Small intestine (tissue), 7 donors: ENCODE measurements at regions not wholly inside any gene's neighbourhood (a gene's known extent, or its start where the extent isn't known, plus 50 kb on each side); places are given as distances from the start of the nearest gene placed in this dataset.

Experiments
- DNase-seq, 2 donors: peaks; one replicate each; pipeline versions ENCODE4 v3.0.0 to v3.0.0-alpha.2; 2013
- FAIRE-seq: peaks from 2 replicates; lab custom pipeline; 2012; peaks lifted over from hg19 to GRCh38; lab: Jason Lieb, UNC
- H3K27ac ChIP-seq, 3 donors: one replicate each; pipeline ENCODE4 v1.5.1; 2013; ENCODE audit warnings: low read length in 2 of 3, mild to moderate bottlenecking in 2 of 3, control low read depth in 1 of 3, inconsistent platforms in 1 of 3, low read depth in 1 of 3, moderate library complexity in 1 of 3
- H3K27me3 ChIP-seq, 3 donors: one replicate each; pipeline ENCODE4 v1.6.1; 2013; ENCODE audit warnings: low read length in 3 of 3, inconsistent platforms in 1 of 3; ENCODE audit not compliant: control insufficient read depth in 3 of 3, insufficient read depth in 3 of 3
- H3K36me3 ChIP-seq, 3 donors: one replicate each; pipeline ENCODE4 v1.6.1; 2013; ENCODE audit warnings: low read length in 3 of 3, inconsistent platforms in 1 of 3, low read depth in 1 of 3, mild to moderate bottlenecking in 1 of 3, moderate library complexity in 1 of 3; ENCODE audit not compliant: control insufficient read depth in 3 of 3, insufficient read depth in 2 of 3
- H3K4me1 ChIP-seq, 3 donors: one replicate each; pipeline ENCODE4 v1.6.1; 2013; ENCODE audit warnings: low read length in 2 of 3, inconsistent platforms in 1 of 3, low read depth in 1 of 3, mild to moderate bottlenecking in 1 of 3, moderate library complexity in 1 of 3; ENCODE audit not compliant: control insufficient read depth in 3 of 3, insufficient read depth in 2 of 3
- H3K4me3 ChIP-seq, 3 donors: one replicate each; pipeline ENCODE4 v1.5.1; 2013; ENCODE audit warnings: low read length in 3 of 3, control low read depth in 1 of 3, inconsistent platforms in 1 of 3, low read depth in 1 of 3, mild to moderate bottlenecking in 1 of 3, moderate library complexity in 1 of 3
- H3K9me3 ChIP-seq, 2 donors: one replicate each; pipeline ENCODE4 v1.6.1; 2013; ENCODE audit warnings: low read depth in 1 of 2, low read length in 1 of 2; ENCODE audit not compliant: control insufficient read depth in 2 of 2, insufficient read depth in 1 of 2
- WGBS, 3 donors: extraction: QIAGEN DNeasy Blood & Tissue Kit; methylation state at CpG; one replicate each; pipeline ENCODE4 v1.1.7; 2013; 5-methylcytosine and 5-hydroxymethylcytosine counted together
- donor health status: healthy with polysubstance abuse.
- donor health status: control.
- donor health status: control.
- donor health status: Bipolar disorder and iron deficiency.
- donor health status: healthy.

- Histone ChIP-seq H3K27me3 (no peaks in the 10 kb centered on the region), H3K9me3 (peaks cover 0 to 14% of the 10 kb centered on the region in 2 donors), H3K4me3 (no peak overlapping the region), H3K27ac (no peak overlapping the region), H3K4me1 (peaks cover 0 to 23% (median 0%) of the 10 kb centered on the region in 3 donors), H3K36me3 (peaks cover 0 to 2% (median 0%) of the 10 kb centered on the region in 3 donors)
- FAIRE-seq (no peak), DNase-seq (no peak)
Observed at GRCh38 chr20:19866070-19866469, 108.0 kb downstream of the RIN2 start.

- DNase-seq = no peak
- H3K36me3 ChIP-seq = peaks cover 0 to 2% (median 0%) of the 10 kb centered on the region in 3 donors
- H3K27ac ChIP-seq = no peak overlapping the region
- whole genome bisulfite sequencing, 3 donors = 82 to 91% (median 91%) methylated on average over 2 of the region's 2 CpGs
- no peak overlapping the region for H3K4me3 ChIP-seq
- H3K27me3 ChIP-seq = no peaks in the 10 kb centered on the region
- H3K9me3 ChIP-seq = peaks cover 0 to 14% of the 10 kb centered on the region in 2 donors
- peaks cover 0 to 15% (median 0%) of the 10 kb centered on the region in 3 donors for H3K4me1 ChIP-seq
- no peak for FAIRE-seq
Observed at GRCh38 chr20:19867074-19867473, 109.0 kb downstream of the RIN2 start.

GRCh38 chr20:19867940-19868371 is 109.9 kb downstream of the RIN2 start:
- H3K27me3 ChIP-seq = no peaks in the 10 kb centered on the region
- 81 to 89% (median 88%) methylated on average over 13 of the region's 13 CpGs for WGBS, 3 donors
- H3K9me3 ChIP-seq = peaks cover 0 to 14% of the 10 kb centered on the region in 2 donors
- FAIRE-seq (no peak), DNase-seq (peak in 1 of 2 donors; percentile 28)
- peaks cover 0 to 15% (median 0%) of the 10 kb centered on the region in 3 donors for H3K4me1 ChIP-seq
- peaks cover 0 to 4% (median 0%) of the 10 kb centered on the region in 3 donors for H3K36me3 ChIP-seq
- no peak overlapping the region for H3K4me3 ChIP-seq
- peak overlapping the region in 1 of 3 donors; percentile 68 for H3K27ac ChIP-seq

GRCh38 chr20:19868441-19868840 is 110.4 kb downstream of the RIN2 start:
- no peak overlapping the region for H3K4me3 ChIP-seq
- WGBS, 3 donors = 74 to 90% (median 84%) methylated on average over 6 of the region's 6 CpGs
- H3K27me3 ChIP-seq = no peaks in the 10 kb centered on the region
- peak in 1 of 2 donors; percentile 70 for DNase-seq
- H3K9me3 ChIP-seq = peaks cover 0 to 14% of the 10 kb centered on the region in 2 donors
- peaks cover 0 to 15% (median 0%) of the 10 kb centered on the region in 3 donors for H3K4me1 ChIP-seq
- H3K27ac ChIP-seq = peak overlapping the region in 1 of 3 donors; percentile 68
- H3K36me3 ChIP-seq = peaks cover 0 to 4% (median 0%) of the 10 kb centered on the region in 3 donors
- no peak for FAIRE-seq

- DNase-seq (no peak), FAIRE-seq (no peak)
- no peaks in the 10 kb centered on the region for H3K27me3 ChIP-seq
- H3K27ac ChIP-seq = no peak overlapping the region
- no peak overlapping the region for H3K4me3 ChIP-seq
- H3K4me1 ChIP-seq = peaks cover 0 to 18% (median 0%) of the 10 kb centered on the region in 3 donors
- WGBS, 3 donors = 82 to 97% (median 83%) methylated on average over 3 of the region's 3 CpGs
- peaks cover 0 to 8% (median 0%) of the 10 kb centered on the region in 3 donors for H3K36me3 ChIP-seq
- peaks cover 0 to 10% of the 10 kb centered on the region in 2 donors for H3K9me3 ChIP-seq
Observed at GRCh38 chr20:19872001-19872400, 113.9 kb downstream of the RIN2 start.

- 62 to 74% (median 65%) methylated on average over 2 of the region's 2 CpGs for WGBS, 3 donors
- no peak for FAIRE-seq
Observed at GRCh38 chr20:19874040-19874727, 116.1 kb downstream of the RIN2 start.

GRCh38 chr20:19875376-19876221 is 117.5 kb downstream of the RIN2 start:
- WGBS, 3 donors = 58 to 84% (median 69%) methylated on average over 11 of the region's 11 CpGs
- no peaks in the 10 kb centered on the region for H3K9me3 ChIP-seq
- DNase-seq (no peak), FAIRE-seq (no peak)
- no peak overlapping the region for H3K4me3 ChIP-seq
- no peaks in the 10 kb centered on the region for H3K27me3 ChIP-seq
- H3K27ac ChIP-seq = peak overlapping the region in 2 of 3 donors; percentile 13 to 72
- peaks cover 0 to 6% (median 0%) of the 10 kb centered on the region in 3 donors for H3K36me3 ChIP-seq
- H3K4me1 ChIP-seq = peaks cover 0 to 15% (median 2%) of the 10 kb centered on the region in 3 donors

More at GRCh38 chr20:19874040-19874727, 116.1 kb downstream of the RIN2 start:
- Histone ChIP-seq H3K27me3 (no peaks in the 10 kb centered on the region), H3K27ac (no peak overlapping the region), H3K4me3 (no peak overlapping the region), H3K4me1 (peaks cover 0 to 11% (median 0%) of the 10 kb centered on the region in 3 donors), H3K36me3 (peaks cover 0 to 8% (median 0%) of the 10 kb centered on the region in 3 donors), H3K9me3 (peaks cover 0 to 2% of the 10 kb centered on the region in 2 donors)
- DNase-seq = no peak

- WGBS, 3 donors = 77 to 82% (median 80%) methylated on average over 5 of the region's 5 CpGs
- H3K4me1 ChIP-seq = peaks cover 0 to 23% (median 2%) of the 10 kb centered on the region in 3 donors
- H3K4me3 ChIP-seq = no peak overlapping the region
- no peaks in the 10 kb centered on the region for H3K27me3 ChIP-seq
- H3K27ac ChIP-seq = no peak overlapping the region
- FAIRE-seq (no peak), DNase-seq (peak in 1 of 2 donors; percentile 28)
- H3K9me3 ChIP-seq = no peaks in the 10 kb centered on the region
- H3K36me3 ChIP-seq = peaks cover 0 to 6% (median 0%) of the 10 kb centered on the region in 3 donors
Observed at GRCh38 chr20:19876828-19877460, 118.9 kb downstream of the RIN2 start.
